ENCODE measurements at regions not wholly inside any gene's neighbourhood (a gene's known extent, or its start where the extent isn't known, plus 50 kb on each side); places are given as distances from the start of the nearest gene placed in this dataset.

DNA sequence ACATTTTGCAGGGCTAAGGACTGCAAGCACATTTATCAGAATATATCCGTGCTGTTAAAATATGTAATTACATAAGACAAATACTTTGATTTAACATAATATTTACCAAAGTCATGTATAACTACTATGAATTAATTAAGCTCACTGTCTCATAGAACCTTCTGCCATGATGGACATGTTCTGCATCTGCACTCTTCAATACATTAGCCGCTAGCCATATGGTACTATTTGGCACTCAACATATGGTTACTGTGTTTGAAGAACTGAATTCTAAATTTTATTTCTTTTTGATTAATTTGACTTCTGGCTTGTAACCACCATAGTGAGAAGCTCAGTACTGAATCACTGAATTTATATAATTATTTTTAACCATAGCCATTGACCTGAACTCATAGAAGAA lies 427.0 kb upstream of the TRAM1L1 start:
- no peak for DNase-seq (ENCODE audit: low read depth)
- TF ChIP-seq, protein P1, sequence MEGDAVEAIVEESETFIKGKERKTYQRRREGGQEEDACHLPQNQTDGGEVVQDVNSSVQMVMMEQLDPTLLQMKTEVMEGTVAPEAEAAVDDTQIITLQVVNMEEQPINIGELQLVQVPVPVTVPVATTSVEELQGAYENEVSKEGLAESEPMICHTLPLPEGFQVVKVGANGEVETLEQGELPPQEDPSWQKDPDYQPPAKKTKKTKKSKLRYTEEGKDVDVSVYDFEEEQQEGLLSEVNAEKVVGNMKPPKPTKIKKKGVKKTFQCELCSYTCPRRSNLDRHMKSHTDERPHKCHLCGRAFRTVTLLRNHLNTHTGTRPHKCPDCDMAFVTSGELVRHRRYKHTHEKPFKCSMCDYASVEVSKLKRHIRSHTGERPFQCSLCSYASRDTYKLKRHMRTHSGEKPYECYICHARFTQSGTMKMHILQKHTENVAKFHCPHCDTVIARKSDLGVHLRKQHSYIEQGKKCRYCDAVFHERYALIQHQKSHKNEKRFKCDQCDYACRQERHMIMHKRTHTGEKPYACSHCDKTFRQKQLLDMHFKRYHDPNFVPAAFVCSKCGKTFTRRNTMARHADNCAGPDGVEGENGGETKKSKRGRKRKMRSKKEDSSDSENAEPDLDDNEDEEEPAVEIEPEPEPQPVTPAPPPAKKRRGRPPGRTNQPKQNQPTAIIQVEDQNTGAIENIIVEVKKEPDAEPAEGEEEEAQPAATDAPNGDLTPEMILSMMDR (IDR thresholded peaks at IDR 0.05; ENCODE audit: insufficient read depth, low read depth, low read length) = no peak
- Histone ChIP-seq H3K36me3 (ENCODE audit: control insufficient read depth, insufficient read depth, low read length) (no peaks in the 10 kb centered on the region), H3K4me3 (ENCODE audit: low read depth, low read length) (no peak overlapping the region), H3K27me3 (ENCODE audit: control insufficient read depth, insufficient read depth, low read length) (no peaks in the 10 kb centered on the region)
- CTCF ChIA-PET = no interaction called here
- POLR2A ChIA-PET = no interaction called here

DNA sequence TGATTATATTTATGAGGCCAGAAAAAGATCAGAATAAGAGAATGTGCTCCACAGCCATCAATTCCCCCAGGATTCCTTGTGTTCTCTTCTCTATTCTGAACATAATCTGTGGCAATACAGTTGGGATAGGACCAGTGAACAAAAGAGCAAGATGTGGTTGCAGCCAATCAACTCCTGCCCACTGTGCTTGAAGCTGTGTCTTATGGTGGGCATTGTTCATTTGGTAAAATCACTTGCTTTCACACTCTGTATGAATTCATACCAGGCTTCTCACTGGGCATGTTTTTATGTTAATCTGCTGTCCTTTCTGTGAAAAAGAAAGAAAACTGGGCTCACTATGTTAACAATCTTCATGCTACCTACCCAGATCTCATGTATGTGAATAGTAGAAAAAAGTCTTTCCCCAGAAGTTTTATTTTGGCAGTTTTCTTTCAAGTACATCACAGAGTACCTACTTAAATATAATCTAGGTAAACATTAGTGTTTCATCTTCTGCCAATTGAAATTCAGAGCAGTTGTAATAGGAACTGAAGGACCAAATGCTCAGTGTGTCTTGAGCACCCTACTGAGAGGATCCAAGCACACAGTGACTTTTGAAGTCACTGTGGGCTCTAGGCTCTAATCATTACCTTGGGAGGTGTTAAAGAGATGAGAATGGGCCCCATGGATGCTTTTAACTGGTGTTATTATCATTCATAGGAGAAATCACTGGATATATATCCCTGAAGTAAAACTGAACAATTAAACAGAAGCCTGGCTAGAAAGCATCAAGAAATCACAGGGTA lies 429.2 kb upstream of the TRAM1L1 start:
- Histone ChIP-seq H3K27me3 (ENCODE audit: control insufficient read depth, insufficient read depth, low read length) (no peaks in the 10 kb centered on the region), H3K36me3 (ENCODE audit: control insufficient read depth, insufficient read depth, low read length) (no peaks in the 10 kb centered on the region), H3K4me3 (ENCODE audit: low read depth, low read length) (no peak overlapping the region)
- CTCF ChIA-PET = no interaction called here
- POLR2A ChIA-PET = no interaction called here
- TF ChIP-seq, protein P1 (IDR thresholded peaks at IDR 0.05; ENCODE audit: insufficient read depth, low read depth, low read length) = no peak
- DNase-seq (ENCODE audit: low read depth) = no peak

- Histone ChIP-seq H3K36me3 (ENCODE audit: control insufficient read depth, insufficient read depth, low read length) (no peaks in the 10 kb centered on the region), H3K4me3 (ENCODE audit: low read depth, low read length) (no peak overlapping the region), H3K27me3 (ENCODE audit: control insufficient read depth, insufficient read depth, low read length) (no peaks in the 10 kb centered on the region)
- no peak for DNase-seq (ENCODE audit: low read depth)
- TF ChIP-seq, protein P1 (IDR thresholded peaks at IDR 0.05; ENCODE audit: insufficient read depth, low read depth, low read length) = no peak
- ChIA-PET POLR2A (no interaction called here), CTCF (no interaction called here)
These were observed 430.5 kb upstream of the TRAM1L1 start for GRCh38 chr4:117515921-117516320.

GRCh38 chr4:117527601-117528000 lies 442.2 kb upstream of the TRAM1L1 start:
- ChIA-PET POLR2A (no interaction called here), CTCF (interaction anchor here (0.6 kb wide), 1 partner anchor 450 kb away, joined by 3 read pairs; no protein-coding TSS in a partner anchor)
- Histone ChIP-seq H3K36me3 (ENCODE audit: control insufficient read depth, insufficient read depth, low read length) (no peaks in the 10 kb centered on the region), H3K4me3 (ENCODE audit: low read depth, low read length) (no peak overlapping the region), H3K27me3 (ENCODE audit: control insufficient read depth, insufficient read depth, low read length) (no peaks in the 10 kb centered on the region)
- TF ChIP-seq, protein P1 (IDR thresholded peaks at IDR 0.05; ENCODE audit: insufficient read depth, low read depth, low read length) = no peak
- DNase-seq (ENCODE audit: low read depth) = no peak

- POLR2A ChIA-PET = no interaction called here
- CTCF ChIA-PET = no interaction called here
- H3K4me3 ChIP-seq (ENCODE audit: low read depth, low read length) = no peak overlapping the region
- no peaks in the 10 kb centered on the region for H3K36me3 ChIP-seq (ENCODE audit: control insufficient read depth, insufficient read depth, low read length)
- no peak for DNase-seq (ENCODE audit: low read depth)
- H3K27me3 ChIP-seq (ENCODE audit: control insufficient read depth, insufficient read depth, low read length) = no peaks in the 10 kb centered on the region
- TF ChIP-seq, protein P1 (IDR thresholded peaks at IDR 0.05; ENCODE audit: insufficient read depth, low read depth, low read length) = no peak
These were observed 444.0 kb upstream of the TRAM1L1 start for GRCh38 chr4:117529401-117529800.

Measured in BJ (cell line).